Astrocyte of the spinal cord (primary cell): ENCODE measurements at regions not wholly inside any gene's neighbourhood (a gene's known extent, or its start where the extent isn't known, plus 50 kb on each side); places are given as distances from the start of the nearest gene placed in this dataset.

Source experiments
- DNase-seq: peaks from one replicate; pipeline ENCODE4 v3.0.0; 2011; ENCODE audit warnings: low read depth, low spot score
- H3K4me3 ChIP-seq: 2 replicates; pipeline ENCODE4 v1.5.1; 2011; ENCODE audit warnings: low read depth, mild to moderate bottlenecking, low read length, moderate library complexity
- in situ Hi-C: cut with HindIII; loops from 2 replicates; pipeline ENCODE4 v1.10.0; 2017; ENCODE audit warnings: low sequenced_read_pairs
- TF ChIP-seq, protein P1 (sequence below): IDR thresholded peaks from 2 replicates; pipeline ENCODE4 v1.5.1; 2012; ENCODE audit warnings: low read depth, mild to moderate bottlenecking, low read length, inconsistent platforms

DNA sequence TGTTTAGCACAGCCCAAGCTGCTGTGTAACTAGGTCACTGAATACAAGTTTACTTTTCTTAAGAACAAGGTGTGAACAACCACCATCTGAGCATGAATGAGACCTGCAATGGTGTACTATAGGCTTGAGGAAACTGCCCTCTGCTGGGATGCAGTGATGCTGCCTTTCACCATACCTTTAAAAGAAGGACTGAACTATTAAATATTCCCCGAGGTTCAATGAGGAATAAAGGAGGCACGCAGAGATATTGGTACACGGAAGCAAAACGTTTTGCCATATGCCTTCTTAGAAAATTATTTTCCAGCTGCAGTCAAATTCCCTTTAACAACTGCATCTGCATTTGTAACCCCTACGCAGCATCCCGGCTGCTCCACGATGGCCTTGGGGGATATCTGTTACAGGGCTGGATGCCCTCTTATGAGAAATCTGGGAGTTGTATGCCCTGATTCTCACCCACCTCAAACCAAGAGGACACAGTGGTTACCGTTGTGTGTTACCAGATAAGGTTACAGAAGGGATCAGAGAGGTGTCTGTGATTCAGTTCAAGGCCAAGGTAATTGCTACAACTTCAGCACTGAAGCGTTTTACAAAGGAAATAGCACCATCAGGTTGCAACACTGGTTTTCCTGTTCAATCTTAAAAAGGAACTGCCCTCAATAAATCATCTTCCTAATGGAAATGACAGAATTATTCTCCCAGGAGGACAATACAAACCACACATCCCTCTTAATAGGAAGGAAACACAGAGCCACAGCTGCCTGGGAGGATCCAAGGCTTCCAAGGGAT lies 470.5 kb downstream of the LTN1 start:
- DNase-seq = peak; percentile 56
- in situ Hi-C loops = no loop called here
- H3K4me3 ChIP-seq = no peak overlapping the region
- TF ChIP-seq, protein P1, sequence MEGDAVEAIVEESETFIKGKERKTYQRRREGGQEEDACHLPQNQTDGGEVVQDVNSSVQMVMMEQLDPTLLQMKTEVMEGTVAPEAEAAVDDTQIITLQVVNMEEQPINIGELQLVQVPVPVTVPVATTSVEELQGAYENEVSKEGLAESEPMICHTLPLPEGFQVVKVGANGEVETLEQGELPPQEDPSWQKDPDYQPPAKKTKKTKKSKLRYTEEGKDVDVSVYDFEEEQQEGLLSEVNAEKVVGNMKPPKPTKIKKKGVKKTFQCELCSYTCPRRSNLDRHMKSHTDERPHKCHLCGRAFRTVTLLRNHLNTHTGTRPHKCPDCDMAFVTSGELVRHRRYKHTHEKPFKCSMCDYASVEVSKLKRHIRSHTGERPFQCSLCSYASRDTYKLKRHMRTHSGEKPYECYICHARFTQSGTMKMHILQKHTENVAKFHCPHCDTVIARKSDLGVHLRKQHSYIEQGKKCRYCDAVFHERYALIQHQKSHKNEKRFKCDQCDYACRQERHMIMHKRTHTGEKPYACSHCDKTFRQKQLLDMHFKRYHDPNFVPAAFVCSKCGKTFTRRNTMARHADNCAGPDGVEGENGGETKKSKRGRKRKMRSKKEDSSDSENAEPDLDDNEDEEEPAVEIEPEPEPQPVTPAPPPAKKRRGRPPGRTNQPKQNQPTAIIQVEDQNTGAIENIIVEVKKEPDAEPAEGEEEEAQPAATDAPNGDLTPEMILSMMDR = peak; percentile 56

- TF ChIP-seq, protein P1 = no peak
- in situ Hi-C loops = no loop called here
- DNase-seq = peak; percentile 39
- H3K4me3 ChIP-seq = no peak overlapping the region
Observed at GRCh38 chr21:28518630-28519029, 474.0 kb downstream of the LTN1 start.

DNA sequence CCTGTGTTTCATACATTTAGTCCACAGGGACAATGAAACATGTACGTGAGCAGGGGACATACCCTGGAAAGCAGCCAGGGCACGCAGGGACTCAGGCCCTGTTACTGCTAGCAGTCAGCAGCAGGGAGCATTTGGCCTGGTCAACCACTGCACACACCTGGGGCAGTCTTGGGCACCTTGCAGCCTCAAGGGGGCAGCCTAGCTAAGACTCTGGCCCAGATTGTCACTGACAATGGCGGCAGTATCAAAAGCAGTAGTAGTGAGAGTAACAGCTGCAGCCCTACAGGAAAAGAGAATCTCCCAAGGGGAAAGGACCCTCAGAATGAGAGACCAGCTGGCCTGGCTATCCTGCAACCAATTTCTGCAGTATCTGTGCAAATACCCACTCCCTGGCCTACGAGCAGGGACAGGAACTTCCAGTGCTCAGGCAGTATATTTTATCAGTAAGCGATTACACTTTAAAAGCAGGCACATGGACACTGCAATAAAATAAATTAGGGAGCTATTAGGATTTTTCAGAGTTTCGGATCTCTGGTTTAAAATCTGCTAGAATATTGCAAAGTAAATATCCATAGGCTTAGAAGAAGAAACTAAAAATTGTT lies 475.6 kb downstream of the LTN1 start:
- peak; percentile 55 for DNase-seq
- TF ChIP-seq, protein P1 = peak; percentile 83
- no peak overlapping the region for H3K4me3 ChIP-seq
- in situ Hi-C loops = no loop called here

- in situ Hi-C loops = no loop called here
- no peak overlapping the region for H3K4me3 ChIP-seq
- no peak for DNase-seq
- TF ChIP-seq, protein P1 = no peak
Observed at GRCh38 chr21:28516021-28516420, 476.7 kb downstream of the LTN1 start.

- in situ Hi-C loops = no loop called here
- DNase-seq = no peak
- TF ChIP-seq, protein P1 = no peak
- no peak overlapping the region for H3K4me3 ChIP-seq
Observed at GRCh38 chr21:28513428-28513827, 479.2 kb downstream of the LTN1 start.

- H3K4me3 ChIP-seq = no peak overlapping the region
- in situ Hi-C loops = no loop called here
- DNase-seq = no peak
- TF ChIP-seq, protein P1 = no peak
Observed at GRCh38 chr21:28509031-28509430, 483.6 kb downstream of the LTN1 start.
